ENCODE measurements at regions not wholly inside any gene's neighbourhood (a gene's known extent, or its start where the extent isn't known, plus 50 kb on each side); places are given as distances from the start of the nearest gene placed in this dataset.

DNA sequence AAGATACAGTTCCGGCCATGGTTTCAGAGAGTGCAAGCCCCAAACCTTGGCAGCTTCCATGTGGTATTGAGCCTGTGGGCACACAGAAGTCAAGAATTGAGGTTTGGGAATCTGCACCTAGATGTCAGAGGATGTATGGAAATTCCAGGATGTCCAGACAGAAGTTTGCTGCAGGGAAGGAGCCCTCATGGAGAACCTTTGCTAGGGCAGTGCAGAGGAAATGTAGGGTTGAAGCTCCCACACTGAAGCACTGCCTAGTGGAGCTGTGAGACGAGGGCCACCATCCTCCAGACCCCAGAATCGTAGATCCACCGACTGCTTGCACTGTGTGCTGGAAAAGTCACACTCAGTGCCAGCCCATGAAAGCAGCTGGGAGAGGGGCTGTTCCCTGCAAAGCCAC is 267.5 kb downstream of the OGFRL1 start:
- Histone ChIP-seq H3K36me3 (ENCODE audit: control insufficient read depth in 2 of 2, insufficient read depth in 1 of 2, low read length in 2 of 2) (no peaks in the 10 kb centered on the region), H3K27ac (ENCODE audit: extremely low read depth, low read depth, low read length) (no peak overlapping the region), H3K4me1 (ENCODE audit: control insufficient read depth, insufficient read depth, low read length) (no peaks in the 10 kb centered on the region), H3K9me3 (ENCODE audit: control insufficient read depth, insufficient read depth, low read depth, low read length) (no peaks in the 10 kb centered on the region; the same call in 1 of the 2 replicates), H3K4me3 (ENCODE audit: low read depth, low read length) (no peak overlapping the region)
- no peak for TF ChIP-seq ZNF169 (tag by site-specific recombination; IDR thresholded peaks at IDR 0.05)
- no peak for TF ChIP-seq ZNF558 (tag by site-specific recombination; IDR thresholded peaks at IDR 0.05)
- TF ChIP-seq, protein P1, sequence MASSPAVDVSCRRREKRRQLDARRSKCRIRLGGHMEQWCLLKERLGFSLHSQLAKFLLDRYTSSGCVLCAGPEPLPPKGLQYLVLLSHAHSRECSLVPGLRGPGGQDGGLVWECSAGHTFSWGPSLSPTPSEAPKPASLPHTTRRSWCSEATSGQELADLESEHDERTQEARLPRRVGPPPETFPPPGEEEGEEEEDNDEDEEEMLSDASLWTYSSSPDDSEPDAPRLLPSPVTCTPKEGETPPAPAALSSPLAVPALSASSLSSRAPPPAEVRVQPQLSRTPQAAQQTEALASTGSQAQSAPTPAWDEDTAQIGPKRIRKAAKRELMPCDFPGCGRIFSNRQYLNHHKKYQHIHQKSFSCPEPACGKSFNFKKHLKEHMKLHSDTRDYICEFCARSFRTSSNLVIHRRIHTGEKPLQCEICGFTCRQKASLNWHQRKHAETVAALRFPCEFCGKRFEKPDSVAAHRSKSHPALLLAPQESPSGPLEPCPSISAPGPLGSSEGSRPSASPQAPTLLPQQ (tag by site-specific recombination; IDR thresholded peaks at IDR 0.05): no peak
- no peak for TF ChIP-seq ZNF366 (tag by site-specific recombination; conservative IDR thresholded peaks at IDR 0.05)
- TF ChIP-seq ZIC2 (tag by site-specific recombination; IDR thresholded peaks at IDR 0.05): no peak
- no peak for TF ChIP-seq ZNF776 (tag by site-specific recombination; IDR thresholded peaks at IDR 0.05; ENCODE audit: borderline replicate concordance)
- TF ChIP-seq TRIM28 (IDR thresholded peaks at IDR 0.05; ENCODE audit: borderline replicate concordance, low read length): peak; percentile 77; the same call in 1 of the 2 replicates
- no peak for TF ChIP-seq ZNF585B (tag by site-specific recombination; IDR thresholded peaks at IDR 0.05)
- TF ChIP-seq OVOL3 (tag by site-specific recombination; IDR thresholded peaks at IDR 0.05): no peak
- TF ChIP-seq SETDB1 (IDR thresholded peaks at IDR 0.05; ENCODE audit: insufficient read length, low read length): peak; percentile 57
- no peak for TF ChIP-seq KLF16 (tag by site-specific recombination; IDR thresholded peaks at IDR 0.05)
- TF ChIP-seq ZNF549 (tag by site-specific recombination; IDR thresholded peaks at IDR 0.05): no peak
- TF ChIP-seq ZNF510 (tag by site-specific recombination; IDR thresholded peaks at IDR 0.05; ENCODE audit: insufficient replicate concordance): no peak
- no peak for TF ChIP-seq ZFP3 (tag by site-specific recombination; IDR thresholded peaks at IDR 0.05; ENCODE audit: low read depth)
- TF ChIP-seq ZNF623 (tag by site-specific recombination; IDR thresholded peaks at IDR 0.05): no peak
- ChIA-PET POLR2A (interaction anchor here (0.6 kb wide), 1 partner anchor 87 kb away, joined by 3 read pairs; no protein-coding TSS in a partner anchor), CTCF (no interaction called here)

DNA sequence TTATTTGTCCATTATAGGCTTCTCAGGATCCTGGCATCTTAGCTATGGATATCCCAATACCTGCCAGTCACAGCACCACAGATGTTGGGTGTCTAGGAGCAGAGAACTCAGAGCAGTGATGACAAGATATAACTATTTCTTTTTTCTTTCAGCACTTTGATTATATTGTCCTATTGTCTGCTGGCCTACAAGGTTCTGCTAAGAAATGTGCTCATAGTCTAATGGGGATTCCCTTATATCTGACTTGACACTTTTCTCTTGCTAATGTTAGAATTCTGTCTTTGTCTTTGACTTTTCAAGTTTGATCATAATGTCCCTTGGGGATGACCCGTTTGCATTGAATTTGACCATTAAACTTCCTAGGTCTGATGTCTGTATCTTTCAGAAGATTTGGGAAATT is 270.4 kb downstream of the OGFRL1 start:
- H3K4me1 ChIP-seq (ENCODE audit: control insufficient read depth, insufficient read depth, low read length): no peaks in the 10 kb centered on the region
- H3K27ac ChIP-seq (ENCODE audit: extremely low read depth, low read depth, low read length): no peak overlapping the region
- no peak overlapping the region for H3K4me3 ChIP-seq (ENCODE audit: low read depth, low read length)
- no peaks in the 10 kb centered on the region; the same call in 1 of the 2 replicates for H3K9me3 ChIP-seq (ENCODE audit: control insufficient read depth, insufficient read depth, low read depth, low read length)
- ChIA-PET CTCF (interaction anchor here (0.8 kb wide), 1 partner anchor 11 kb away, joined by 3 read pairs; no protein-coding TSS in a partner anchor), POLR2A (no interaction called here)
- H3K36me3 ChIP-seq (ENCODE audit: control insufficient read depth in 2 of 2, insufficient read depth in 1 of 2, low read length in 2 of 2): no peaks in the 10 kb centered on the region
- peak; percentile 94 for TF ChIP-seq ZNF791 (tag by site-specific recombination; IDR thresholded peaks at IDR 0.05)
- TF ChIP-seq ZNF214 (tag by site-specific recombination; IDR thresholded peaks at IDR 0.05; ENCODE audit: borderline replicate concordance): no peak
- TF ChIP-seq TRIM28 (IDR thresholded peaks at IDR 0.05; ENCODE audit: borderline replicate concordance, low read length): peak; percentile 62; the same call in 1 of the 2 replicates

DNA sequence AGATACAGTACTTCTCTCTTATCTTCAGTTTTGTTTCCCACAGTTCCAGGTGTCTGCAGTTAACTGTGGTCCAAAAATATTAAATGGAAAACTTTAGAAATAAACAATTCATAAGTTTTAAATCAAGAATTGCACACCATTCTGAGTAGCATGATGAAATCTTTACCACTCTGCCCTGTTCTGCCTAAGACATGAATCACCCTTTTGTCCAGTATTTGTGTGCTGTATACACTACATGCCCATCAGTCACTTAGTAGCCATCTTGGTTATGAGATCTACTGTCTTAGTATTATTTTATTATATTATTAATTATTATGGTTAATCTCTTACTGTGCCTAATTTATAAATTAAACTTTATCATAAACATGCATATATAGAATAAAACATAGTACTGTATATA is 279.0 kb downstream of the OGFRL1 start:
- POLR2A ChIA-PET: no interaction called here
- Histone ChIP-seq H3K9me3 (ENCODE audit: control insufficient read depth, insufficient read depth, low read depth, low read length) (no peaks in the 10 kb centered on the region), H3K27ac (ENCODE audit: extremely low read depth, low read depth, low read length) (no peak overlapping the region), H3K36me3 (ENCODE audit: control insufficient read depth in 2 of 2, insufficient read depth in 1 of 2, low read length in 2 of 2) (no peaks in the 10 kb centered on the region), H3K4me1 (ENCODE audit: control insufficient read depth, insufficient read depth, low read length) (no peaks in the 10 kb centered on the region), H3K4me3 (ENCODE audit: low read depth, low read length) (no peak overlapping the region)
- CTCF ChIA-PET: no interaction called here
- TF ChIP-seq ZNF112 (tag by site-specific recombination; IDR thresholded peaks at IDR 0.05) (no peak), ZNF311 (tag by site-specific recombination; IDR thresholded peaks at IDR 0.05; ENCODE audit: borderline replicate concordance) (no peak), ZNF426 (tag by site-specific recombination; IDR thresholded peaks at IDR 0.05) (no peak), ZNF76 (tag by site-specific recombination; IDR thresholded peaks at IDR 0.05; ENCODE audit: borderline replicate concordance, low read depth) (no peak), ZNF211 (tag by site-specific recombination; IDR thresholded peaks at IDR 0.05; ENCODE audit: low read depth) (no peak)
- TF ChIP-seq, protein P2, sequence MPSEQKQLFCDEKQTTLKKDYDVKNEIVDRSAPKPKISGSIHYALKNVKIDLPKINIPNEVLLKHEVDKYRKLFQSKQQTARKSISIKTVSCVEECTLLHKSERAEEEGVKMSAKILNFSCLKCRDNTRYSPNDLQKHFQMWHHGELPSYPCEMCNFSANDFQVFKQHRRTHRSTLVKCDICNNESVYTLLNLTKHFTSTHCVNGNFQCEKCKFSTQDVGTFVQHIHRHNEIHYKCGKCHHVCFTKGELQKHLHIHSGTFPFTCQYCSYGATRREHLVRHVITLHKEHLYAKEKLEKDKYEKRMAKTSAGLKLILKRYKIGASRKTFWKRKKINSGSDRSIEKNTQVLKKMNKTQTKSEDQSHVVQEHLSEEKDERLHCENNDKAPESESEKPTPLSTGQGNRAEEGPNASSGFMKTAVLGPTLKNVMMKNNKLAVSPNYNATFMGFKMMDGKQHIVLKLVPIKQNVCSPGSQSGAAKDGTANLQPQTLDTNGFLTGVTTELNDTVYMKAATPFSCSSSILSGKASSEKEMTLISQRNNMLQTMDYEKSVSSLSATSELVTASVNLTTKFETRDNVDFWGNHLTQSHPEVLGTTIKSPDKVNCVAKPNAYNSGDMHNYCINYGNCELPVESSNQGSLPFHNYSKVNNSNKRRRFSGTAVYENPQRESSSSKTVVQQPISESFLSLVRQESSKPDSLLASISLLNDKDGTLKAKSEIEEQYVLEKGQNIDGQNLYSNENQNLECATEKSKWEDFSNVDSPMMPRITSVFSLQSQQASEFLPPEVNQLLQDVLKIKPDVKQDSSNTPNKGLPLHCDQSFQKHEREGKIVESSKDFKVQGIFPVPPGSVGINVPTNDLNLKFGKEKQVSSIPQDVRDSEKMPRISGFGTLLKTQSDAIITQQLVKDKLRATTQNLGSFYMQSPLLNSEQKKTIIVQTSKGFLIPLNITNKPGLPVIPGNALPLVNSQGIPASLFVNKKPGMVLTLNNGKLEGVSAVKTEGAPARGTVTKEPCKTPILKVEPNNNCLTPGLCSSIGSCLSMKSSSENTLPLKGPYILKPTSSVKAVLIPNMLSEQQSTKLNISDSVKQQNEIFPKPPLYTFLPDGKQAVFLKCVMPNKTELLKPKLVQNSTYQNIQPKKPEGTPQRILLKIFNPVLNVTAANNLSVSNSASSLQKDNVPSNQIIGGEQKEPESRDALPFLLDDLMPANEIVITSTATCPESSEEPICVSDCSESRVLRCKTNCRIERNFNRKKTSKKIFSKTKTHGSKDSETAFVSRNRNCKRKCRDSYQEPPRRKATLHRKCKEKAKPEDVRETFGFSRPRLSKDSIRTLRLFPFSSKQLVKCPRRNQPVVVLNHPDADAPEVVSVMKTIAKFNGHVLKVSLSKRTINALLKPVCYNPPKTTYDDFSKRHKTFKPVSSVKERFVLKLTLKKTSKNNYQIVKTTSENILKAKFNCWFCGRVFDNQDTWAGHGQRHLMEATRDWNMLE (tag by site-specific recombination; conservative IDR thresholded peaks at IDR 0.05; ENCODE audit: low read depth): no peak
